Stimulated activated memory B cell treated with anti-CD40 and anti-IgM and Interleukin-4, amounts not matched to agents 10 μg/mL and 1 μg/mL and 100 μg/mL, for 72 hours (primary cell): ENCODE measurements at regions not wholly inside any gene's neighbourhood (a gene's known extent, or its start where the extent isn't known, plus 50 kb on each side); places are given as distances from the start of the nearest gene placed in this dataset.
"Not testable (repeated sequence)": the region's sequence is repeated elsewhere in the genome, so short reads cannot be mapped to it uniquely, and the experiment has no call there.

Experiments used
- ATAC-seq: fragments of 150-1000 bp; cut with Tn5 transposase; 2 replicates; pipeline ENCODE4 v1.10.0; 2021
- H3K27ac Mint-ChIP-seq: one replicate; pipeline ENCODE4 v1.8.0; 2022; ENCODE audit warnings: mild to moderate bottlenecking, mixed read lengths
- H3K27me3 Mint-ChIP-seq: one replicate; pipeline ENCODE4 v1.8.0; 2022; ENCODE audit warnings: mixed read lengths
- H3K36me3 Mint-ChIP-seq: one replicate; pipeline ENCODE4 v1.8.0; 2022; ENCODE audit warnings: mixed read lengths
- H3K4me1 Mint-ChIP-seq: one replicate; pipeline ENCODE4 v1.8.0; 2022; ENCODE audit warnings: mixed read lengths
- H3K4me3 Mint-ChIP-seq: one replicate; pipeline ENCODE4 v1.8.0; 2022; ENCODE audit warnings: mild to moderate bottlenecking, moderate library complexity, mixed read lengths
- H3K9me3 Mint-ChIP-seq: one replicate; pipeline ENCODE4 v1.8.0; 2022; ENCODE audit warnings: mixed read lengths

- H3K4me3 Mint-ChIP-seq = peak overlapping the region; percentile 59
- H3K9me3 Mint-ChIP-seq = peaks cover 7% of the 10 kb centered on the region
- no peaks in the 10 kb centered on the region for H3K27me3 Mint-ChIP-seq
- no peaks in the 10 kb centered on the region for H3K4me1 Mint-ChIP-seq
- H3K36me3 Mint-ChIP-seq = no peaks in the 10 kb centered on the region
- no peak for ATAC-seq
- no peak overlapping the region for H3K27ac Mint-ChIP-seq
Measured at GRCh38 chr19:37303591-37304171, 67.2 kb upstream of the ZNF527 start.

- no peak for ATAC-seq
- Mint-ChIP-seq H3K27ac (no peak overlapping the region), H3K27me3 (no peaks in the 10 kb centered on the region), H3K4me1 (no peaks in the 10 kb centered on the region), H3K36me3 (no peaks in the 10 kb centered on the region), H3K9me3 (peaks cover 7% of the 10 kb centered on the region), H3K4me3 (peak overlapping the region; percentile 59)
Measured at GRCh38 chr19:37304190-37304883, 66.6 kb upstream of the ZNF527 start.

- no peak for ATAC-seq
- Mint-ChIP-seq H3K27me3 (no peaks in the 10 kb centered on the region), H3K4me3 (no peak overlapping the region), H3K36me3 (no peaks in the 10 kb centered on the region), H3K27ac (no peak overlapping the region), H3K4me1 (peaks cover 1% of the 10 kb centered on the region), H3K9me3 (peaks cover 7% of the 10 kb centered on the region)
Measured at GRCh38 chr19:37304884-37305255, 66.0 kb upstream of the ZNF527 start.

GRCh38 chr19:37306383-37306963 lies 64.4 kb upstream of the ZNF527 start:
- H3K27me3 Mint-ChIP-seq = no peaks in the 10 kb centered on the region
- no peak for ATAC-seq
- H3K36me3 Mint-ChIP-seq = no peaks in the 10 kb centered on the region
- peaks cover 5% of the 10 kb centered on the region for H3K4me1 Mint-ChIP-seq
- no peak overlapping the region for H3K4me3 Mint-ChIP-seq
- no peak overlapping the region for H3K27ac Mint-ChIP-seq
- peaks cover 7% of the 10 kb centered on the region for H3K9me3 Mint-ChIP-seq

- no peak for ATAC-seq
- H3K4me3 Mint-ChIP-seq = no peak overlapping the region
- H3K9me3 Mint-ChIP-seq = peaks cover 8% of the 10 kb centered on the region
- peaks cover 6% of the 10 kb centered on the region for H3K36me3 Mint-ChIP-seq
- H3K4me1 Mint-ChIP-seq = peaks cover 22% of the 10 kb centered on the region
- H3K27me3 Mint-ChIP-seq = peaks cover 9% of the 10 kb centered on the region
- no peak overlapping the region for H3K27ac Mint-ChIP-seq
Measured at GRCh38 chr19:37309834-37310575, 60.9 kb upstream of the ZNF527 start.

- not testable (repeated sequence) for H3K27ac Mint-ChIP-seq, H3K36me3 Mint-ChIP-seq, H3K9me3 Mint-ChIP-seq, H3K27me3 Mint-ChIP-seq
- ATAC-seq = peak; percentile 61
- H3K4me1 Mint-ChIP-seq = peaks cover 22% of the 10 kb centered on the region
- peak overlapping the region; percentile 64 for H3K4me3 Mint-ChIP-seq
Measured at GRCh38 chr19:37312531-37313334, 58.2 kb upstream of the ZNF527 start.

- no peak for ATAC-seq
Measured at GRCh38 chr19:37313335-37313627, 57.6 kb upstream of the ZNF527 start.

GRCh38 chr19:37317403-37318209 lies 53.3 kb upstream of the ZNF527 start:
- peaks cover 32% of the 10 kb centered on the region for H3K36me3 Mint-ChIP-seq
- peak; percentile 100 for ATAC-seq
- H3K4me1 Mint-ChIP-seq = peaks cover 45% of the 10 kb centered on the region
- peak overlapping the region; percentile 97 for H3K27ac Mint-ChIP-seq
- peaks cover 5% of the 10 kb centered on the region for H3K9me3 Mint-ChIP-seq
- H3K27me3 Mint-ChIP-seq = peaks cover 9% of the 10 kb centered on the region
- peak overlapping the region; percentile 85 for H3K4me3 Mint-ChIP-seq

More at GRCh38 chr19:37313335-37313627, 57.6 kb upstream of the ZNF527 start:
- Mint-ChIP-seq H3K27ac (no peak overlapping the region), H3K36me3 (peaks cover 6% of the 10 kb centered on the region), H3K4me1 (peaks cover 22% of the 10 kb centered on the region), H3K4me3 (peak overlapping the region; percentile 64), H3K9me3 (peaks cover 5% of the 10 kb centered on the region), H3K27me3 (peaks cover 9% of the 10 kb centered on the region)

GRCh38 chr19:37320988-37321387 lies 49.9 kb upstream of the ZNF527 start:
- H3K27ac Mint-ChIP-seq, H3K27me3 Mint-ChIP-seq, ATAC-seq, H3K4me3 Mint-ChIP-seq, H3K9me3 Mint-ChIP-seq: not testable (repeated sequence)
- peaks cover 50% of the 10 kb centered on the region for H3K36me3 Mint-ChIP-seq
- peaks cover 34% of the 10 kb centered on the region for H3K4me1 Mint-ChIP-seq
